ENCODE measurements at regions not wholly inside any gene's neighbourhood (a gene's known extent, or its start where the extent isn't known, plus 50 kb on each side); places are given as distances from the start of the nearest gene placed in this dataset.

GRCh38 chr18:24935896-24936295 is 416.1 kb downstream of the ZNF521 start:
- Histone ChIP-seq H2BK120ac (ENCODE audit: low read depth, low read length) (no peak overlapping the region), H3K9ac (ENCODE audit: low read depth, low read length) (no peak overlapping the region), H3K27me3 (ENCODE audit: control insufficient read depth, insufficient read depth, low read length) (peaks cover 5% of the 10 kb centered on the region), H3K56ac (ENCODE audit: extremely low read depth, insufficient read depth, low read length) (no peak overlapping the region), H3K9me1 (ENCODE audit: insufficient read depth, low read length) (no peaks in the 10 kb centered on the region; the same call in 1 of the 2 replicates), H2AK5ac (ENCODE audit: low read depth, low read length) (no peak overlapping the region), H4K5ac (ENCODE audit: low read depth, low read length) (no peak overlapping the region), H3K4me1 (ENCODE audit: control insufficient read depth, insufficient read depth, low read length) (peaks cover 3% of the 10 kb centered on the region; the same call in 1 of the 2 replicates), H2BK20ac (ENCODE audit: low read depth, low read length) (no peak overlapping the region), H2BK15ac (ENCODE audit: low read depth, low read length) (no peak overlapping the region), H3K23ac (ENCODE audit: low read depth, low read length) (no peak overlapping the region), H3K4me2 (ENCODE audit: low read depth, low read length) (no peak overlapping the region), H2BK5ac (ENCODE audit: low read depth, low read length, poor library complexity, severe bottlenecking) (no peak overlapping the region), H3K18ac (ENCODE audit: low read depth, low read length) (no peak overlapping the region), H3K9me3 (ENCODE audit: control insufficient read depth, insufficient read depth, low read length) (no peaks in the 10 kb centered on the region), H3K79me1 (ENCODE audit: low read depth in 1 of 2, low read length in 2 of 2) (no peaks in the 10 kb centered on the region), H3K4ac (ENCODE audit: low read depth, low read length) (no peak overlapping the region), H3K14ac (replicated peaks; ENCODE audit: low read depth, low read length) (no peak overlapping the region), H2AK9ac (replicated peaks; ENCODE audit: low read depth, low read length, poor library complexity) (no peak overlapping the region), H3K4me3 (ENCODE audit: insufficient read depth, low read depth, low read length) (no peak overlapping the region), H3K27ac (ENCODE audit: insufficient read depth, low read length) (no peak overlapping the region), H3K36me3 (ENCODE audit: control insufficient read depth, insufficient read depth, low read length) (no peaks in the 10 kb centered on the region), H4K91ac (ENCODE audit: insufficient read depth, low read depth, low read length) (no peak overlapping the region), H4K8ac (ENCODE audit: low read depth in 2 of 2, low read length in 2 of 2) (no peak overlapping the region), H4K20me1 (ENCODE audit: insufficient read depth, low read length) (no peaks in the 10 kb centered on the region), H2AFZ (replicated peaks; ENCODE audit: low read length, poor library complexity) (no peak overlapping the region)
- TF ChIP-seq MXI1 (IDR thresholded peaks at IDR 0.05; ENCODE audit: borderline replicate concordance, low read depth, low read length) (no peak), MAFK (IDR thresholded peaks at IDR 0.05; ENCODE audit: low read depth, low read length) (no peak), POLR2A (IDR thresholded peaks at IDR 0.05; ENCODE audit: low read depth, low read length) (no peak), FOS (IDR thresholded peaks at IDR 0.05; ENCODE audit: low read depth, low read length) (no peak), MAZ (IDR thresholded peaks at IDR 0.05; ENCODE audit: borderline replicate concordance, low read depth, low read length) (no peak), NFE2L2 (IDR thresholded peaks at IDR 0.05; ENCODE audit: low read depth, low read length) (no peak), CHD1 (IDR thresholded peaks at IDR 0.05; ENCODE audit: low read depth, low read length) (no peak), RAD21 (IDR thresholded peaks at IDR 0.05; ENCODE audit: low read length) (no peak), RFX5 (IDR thresholded peaks at IDR 0.05; ENCODE audit: low read depth, low read length) (no peak), CEBPB (IDR thresholded peaks at IDR 0.05; ENCODE audit: low read depth, low read length) (no peak)
- TF ChIP-seq, protein P1, sequence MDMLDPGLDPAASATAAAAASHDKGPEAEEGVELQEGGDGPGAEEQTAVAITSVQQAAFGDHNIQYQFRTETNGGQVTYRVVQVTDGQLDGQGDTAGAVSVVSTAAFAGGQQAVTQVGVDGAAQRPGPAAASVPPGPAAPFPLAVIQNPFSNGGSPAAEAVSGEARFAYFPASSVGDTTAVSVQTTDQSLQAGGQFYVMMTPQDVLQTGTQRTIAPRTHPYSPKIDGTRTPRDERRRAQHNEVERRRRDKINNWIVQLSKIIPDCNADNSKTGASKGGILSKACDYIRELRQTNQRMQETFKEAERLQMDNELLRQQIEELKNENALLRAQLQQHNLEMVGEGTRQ (IDR thresholded peaks at IDR 0.05; ENCODE audit: low read depth, low read length) = no peak
- TF ChIP-seq, protein P2, sequence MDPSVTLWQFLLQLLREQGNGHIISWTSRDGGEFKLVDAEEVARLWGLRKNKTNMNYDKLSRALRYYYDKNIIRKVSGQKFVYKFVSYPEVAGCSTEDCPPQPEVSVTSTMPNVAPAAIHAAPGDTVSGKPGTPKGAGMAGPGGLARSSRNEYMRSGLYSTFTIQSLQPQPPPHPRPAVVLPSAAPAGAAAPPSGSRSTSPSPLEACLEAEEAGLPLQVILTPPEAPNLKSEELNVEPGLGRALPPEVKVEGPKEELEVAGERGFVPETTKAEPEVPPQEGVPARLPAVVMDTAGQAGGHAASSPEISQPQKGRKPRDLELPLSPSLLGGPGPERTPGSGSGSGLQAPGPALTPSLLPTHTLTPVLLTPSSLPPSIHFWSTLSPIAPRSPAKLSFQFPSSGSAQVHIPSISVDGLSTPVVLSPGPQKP (IDR thresholded peaks at IDR 0.05; ENCODE audit: borderline replicate concordance, low read depth, low read length) = no peak
- no CpG with 5 or more reads among the region's 1 CpG for WGBS, 2 experiments (ENCODE audit: extremely low coverage in 2 of 2, insufficient read length in 1 of 2)
- dilution Hi-C loops (cut with HindIII; ENCODE audit: low sequenced_read_pairs, unreplicated experiment) (no loop called here), in situ Hi-C loops (cut with MboI; ENCODE audit: low sequenced_read_pairs) (no loop called here), intact Hi-C loops (cut with micrococcal nuclease) (no loop called here)
- BruUV-seq (replicated peaks) = no TSS peak
- ATAC-seq (ENCODE audit: low read depth) (no peak), DNase-seq (no peak)
- POLR2A ChIA-PET (ENCODE audit: unreplicated experiment) = no interaction called here
- CTCF ChIA-PET = no interaction called here
